ENCODE measurements at regions not wholly inside any gene's neighbourhood (a gene's known extent, or its start where the extent isn't known, plus 50 kb on each side); places are given as distances from the start of the nearest gene placed in this dataset.

GRCh38 chr6:90928051-90928450, 341.2 kb upstream of the MAP3K7 start:
- DNase-seq, result no peak

DNA sequence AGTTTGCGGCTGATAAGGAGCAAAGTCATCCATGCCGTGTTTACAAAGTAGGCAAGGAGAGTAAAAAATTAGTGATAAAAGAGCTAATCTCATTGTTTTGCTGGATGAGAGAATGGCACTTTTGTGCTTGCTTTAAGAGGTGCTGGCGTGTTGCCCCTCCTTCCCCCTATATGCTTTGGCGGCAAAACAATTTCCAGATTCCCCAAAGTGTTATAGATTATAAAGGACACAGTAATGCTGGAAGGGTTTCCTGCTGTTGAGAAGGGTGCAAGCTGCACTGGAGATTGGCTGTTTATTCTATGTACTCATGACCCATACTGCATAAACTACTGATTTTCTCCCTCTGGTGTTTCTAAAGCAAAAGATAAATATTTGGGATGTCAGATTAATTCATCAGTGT, 338.9 kb upstream of the MAP3K7 start:
- DNase-seq, result no peak

DNA sequence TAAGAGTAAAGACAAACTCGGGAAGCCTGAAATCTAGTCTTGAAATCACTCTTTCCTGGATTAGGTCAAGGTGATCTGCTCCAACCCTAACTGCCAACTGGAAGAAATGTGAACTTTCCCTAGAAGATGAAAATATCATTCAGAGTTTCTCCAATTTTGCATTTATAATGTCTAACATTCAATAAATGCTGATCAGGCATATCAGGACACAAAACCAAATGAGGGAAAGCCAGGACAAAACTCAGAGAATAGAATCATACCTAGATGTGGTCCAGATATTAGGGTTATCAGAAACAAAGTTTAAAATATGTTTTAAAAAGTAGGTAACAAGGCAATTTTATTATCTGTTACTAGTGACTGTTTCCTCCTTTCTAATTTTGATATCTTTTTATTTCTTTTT, 335.5 kb upstream of the MAP3K7 start:
- DNase-seq, result no peak

DNA sequence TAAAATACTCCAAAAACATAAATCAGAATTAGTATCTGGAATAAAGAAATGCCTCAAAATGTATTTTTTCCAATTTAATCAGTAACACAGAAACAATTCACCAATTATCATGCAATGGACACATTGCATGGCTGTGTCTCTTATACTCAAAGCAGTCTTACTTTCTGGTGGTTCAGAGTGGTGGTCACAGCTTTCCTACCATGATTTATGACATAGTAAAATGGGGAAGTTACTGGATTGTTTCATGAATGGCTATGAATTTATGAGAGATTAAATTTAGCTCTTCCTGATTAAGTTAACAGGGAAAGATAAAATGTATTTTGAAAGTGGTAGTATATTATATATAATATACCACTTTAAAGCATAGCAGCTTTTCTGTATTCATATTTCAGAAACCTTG, 331.5 kb upstream of the MAP3K7 start:
- DNase-seq, result no peak

DNA sequence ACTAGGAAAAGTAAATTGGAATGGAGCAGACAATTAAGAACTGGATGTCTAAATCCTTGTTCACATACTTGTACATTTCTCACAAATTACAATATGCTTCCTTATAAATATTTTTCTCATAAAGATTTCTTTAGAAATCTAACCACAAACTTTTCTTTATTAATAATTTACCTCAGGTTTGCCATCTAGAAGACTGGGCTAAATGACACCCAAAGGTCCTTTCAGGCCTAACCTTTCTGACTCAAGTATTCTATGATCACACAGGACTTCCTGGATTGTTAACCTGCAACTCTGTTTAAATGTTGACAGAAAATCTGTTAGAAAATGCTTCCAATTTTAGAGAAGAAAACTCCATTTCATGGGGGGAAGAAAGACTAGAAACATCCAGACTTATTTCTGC, 330.5 kb upstream of the MAP3K7 start:
- DNase-seq, result no peak

DNA sequence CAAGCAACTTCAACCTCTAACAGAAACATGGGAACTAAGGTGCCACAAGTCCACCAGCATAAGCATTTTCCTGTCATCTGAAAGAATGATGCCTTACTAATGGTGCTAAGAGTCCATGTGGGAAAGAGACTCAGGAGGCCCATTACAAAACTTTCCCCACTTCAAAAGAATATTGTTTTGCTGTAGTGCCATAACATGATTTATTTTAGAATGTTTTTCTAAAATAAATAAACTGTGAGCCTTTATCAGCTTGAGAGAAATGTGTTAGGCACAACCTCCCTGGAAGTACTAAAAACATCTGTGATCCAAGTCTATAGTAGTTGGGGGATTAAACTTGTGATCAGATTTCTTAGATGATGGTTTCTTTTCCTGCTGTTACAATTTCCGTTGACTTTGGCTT, 330.1 kb upstream of the MAP3K7 start:
- DNase-seq, result no peak

- no peak for DNase-seq
Measured at GRCh38 chr6:90915224-90915915, 328.5 kb upstream of the MAP3K7 start.

- no peak for DNase-seq
Measured at GRCh38 chr6:90914312-90914711, 327.4 kb upstream of the MAP3K7 start.

GRCh38 chr6:90913266-90913960, 326.5 kb upstream of the MAP3K7 start:
- no peak for DNase-seq

- no peak for DNase-seq
Measured at GRCh38 chr6:90911642-90912041, 324.8 kb upstream of the MAP3K7 start.

GRCh38 chr6:90910893-90911292, 324.0 kb upstream of the MAP3K7 start:
- no peak for DNase-seq

DNA sequence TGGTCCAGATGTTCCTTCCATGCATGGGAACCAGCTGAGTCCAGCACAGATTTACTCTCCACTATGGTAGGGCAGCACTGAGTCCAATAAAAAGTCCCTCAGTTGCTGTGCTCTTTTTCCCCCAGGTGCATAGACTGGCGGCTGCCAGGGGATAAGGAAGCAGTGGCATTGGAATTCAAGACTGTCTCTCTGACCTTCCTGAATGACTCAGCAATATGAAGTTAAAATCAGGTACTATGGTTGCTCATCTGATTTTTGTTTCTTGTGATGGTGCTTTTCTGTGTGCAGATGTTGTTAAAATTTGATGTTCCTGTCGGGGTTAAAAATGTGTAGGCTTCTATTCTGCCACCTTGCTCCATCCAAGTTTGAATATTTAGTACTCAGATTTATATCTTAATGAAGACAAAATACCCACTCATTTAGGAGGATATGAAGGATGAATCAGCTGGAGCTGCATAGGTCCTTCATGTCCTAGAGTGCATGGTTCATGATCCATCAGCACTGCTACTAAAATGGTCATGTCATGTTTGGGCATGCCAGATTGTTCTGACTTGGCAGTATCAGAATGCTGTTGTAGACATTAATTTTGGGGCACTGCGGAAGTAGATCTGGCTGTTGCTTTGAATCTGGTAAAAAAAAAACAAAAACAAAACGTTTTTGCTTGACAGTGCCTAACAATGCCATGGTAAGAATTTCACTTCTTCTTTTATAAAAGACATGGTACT, 321.2 kb upstream of the MAP3K7 start:
- DNase-seq, result no peak

- DNase-seq, result no peak
Measured at GRCh38 chr6:90905351-90905750, 318.5 kb upstream of the MAP3K7 start.

GRCh38 chr6:90900034-90900433, 313.2 kb upstream of the MAP3K7 start:
- DNase-seq, result no peak

- DNase-seq, result no peak
Measured at GRCh38 chr6:90898763-90899162, 311.9 kb upstream of the MAP3K7 start.

DNA sequence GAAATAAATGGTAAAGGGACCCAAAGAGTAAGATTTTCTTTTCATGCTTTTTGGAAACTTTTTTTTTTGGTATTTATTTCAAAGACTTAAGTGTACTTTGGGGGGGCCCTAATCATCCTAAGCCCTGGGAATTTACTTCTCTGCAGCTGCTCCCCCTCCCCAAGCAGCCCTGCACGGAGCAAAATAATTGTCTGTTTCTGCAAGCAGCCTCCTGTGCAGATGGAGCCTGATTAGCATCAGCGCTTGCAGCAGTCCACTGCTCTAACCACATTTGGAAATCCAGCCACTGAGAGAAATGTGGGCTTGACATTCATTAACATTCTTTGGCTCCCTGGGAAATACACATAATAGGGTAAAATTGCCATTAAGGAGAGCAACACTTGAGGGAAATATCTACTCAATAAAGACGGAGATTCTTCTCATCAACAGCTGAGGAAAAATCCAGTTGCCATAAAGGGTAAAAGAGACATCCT, 309.2 kb upstream of the MAP3K7 start:
- DNase-seq, result no peak

DNA sequence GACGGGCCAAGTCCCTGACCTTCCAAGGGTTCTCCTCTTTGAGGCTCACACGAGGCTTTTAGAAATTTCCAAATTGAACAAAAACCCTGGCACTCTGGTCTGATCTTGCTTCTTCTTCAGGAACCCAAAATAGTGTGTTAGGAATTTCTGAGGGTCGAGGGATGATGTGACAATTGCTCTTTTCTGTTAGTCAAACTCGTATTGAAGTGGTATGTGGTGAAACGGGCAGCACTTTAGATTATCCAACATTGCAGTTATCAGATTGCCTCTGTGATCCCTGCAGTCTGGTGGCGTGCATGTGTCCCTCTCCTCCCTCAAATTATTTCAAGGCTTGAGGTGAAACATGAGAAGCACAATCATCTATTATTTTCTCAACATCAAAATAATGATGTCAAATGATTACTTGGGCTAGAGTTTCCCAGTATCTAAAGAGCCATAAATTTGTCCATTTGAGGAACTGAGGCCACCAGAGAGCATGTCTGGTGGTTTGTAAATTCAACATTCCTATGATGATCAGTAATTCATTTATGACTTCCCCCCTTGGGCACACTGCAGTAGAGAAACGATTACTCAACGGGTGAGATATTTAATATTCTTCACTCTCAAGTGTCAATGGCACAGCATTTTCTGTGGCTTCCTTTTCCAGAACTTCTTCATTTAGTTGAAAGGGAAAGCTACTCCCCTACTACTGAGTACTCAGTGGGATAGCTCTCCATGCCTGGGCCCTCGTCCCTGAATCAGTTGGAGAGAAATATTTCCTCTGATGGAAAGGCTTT, 308.6 kb upstream of the MAP3K7 start:
- DNase-seq, result no peak

- DNase-seq, result no peak
Measured at GRCh38 chr6:90894285-90895130, 307.6 kb upstream of the MAP3K7 start.

- no peak for DNase-seq
Measured at GRCh38 chr6:90893400-90893799, 306.5 kb upstream of the MAP3K7 start.

- no peak for DNase-seq
Measured at GRCh38 chr6:90892271-90892670, 305.4 kb upstream of the MAP3K7 start.

DNA sequence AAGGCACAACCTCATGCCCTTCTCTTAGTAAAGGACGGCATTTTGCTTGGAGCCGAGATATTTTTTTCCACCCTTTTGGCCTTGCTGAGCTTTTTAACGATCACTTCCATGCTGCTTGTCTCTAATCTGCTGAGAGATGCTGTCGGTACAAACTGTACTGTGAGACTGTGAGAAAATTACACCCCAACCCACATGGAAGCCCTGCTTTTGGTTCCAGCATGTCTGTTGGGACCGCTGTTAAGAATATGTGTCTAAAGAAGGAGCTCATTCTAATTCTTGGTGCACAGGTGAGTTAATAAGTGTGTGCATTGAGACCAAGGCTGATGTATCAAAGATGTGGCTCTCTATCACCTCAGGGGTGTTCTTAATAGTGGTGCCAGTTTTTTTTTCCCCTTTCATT, 304.5 kb upstream of the MAP3K7 start:
- DNase-seq, result no peak

DNA sequence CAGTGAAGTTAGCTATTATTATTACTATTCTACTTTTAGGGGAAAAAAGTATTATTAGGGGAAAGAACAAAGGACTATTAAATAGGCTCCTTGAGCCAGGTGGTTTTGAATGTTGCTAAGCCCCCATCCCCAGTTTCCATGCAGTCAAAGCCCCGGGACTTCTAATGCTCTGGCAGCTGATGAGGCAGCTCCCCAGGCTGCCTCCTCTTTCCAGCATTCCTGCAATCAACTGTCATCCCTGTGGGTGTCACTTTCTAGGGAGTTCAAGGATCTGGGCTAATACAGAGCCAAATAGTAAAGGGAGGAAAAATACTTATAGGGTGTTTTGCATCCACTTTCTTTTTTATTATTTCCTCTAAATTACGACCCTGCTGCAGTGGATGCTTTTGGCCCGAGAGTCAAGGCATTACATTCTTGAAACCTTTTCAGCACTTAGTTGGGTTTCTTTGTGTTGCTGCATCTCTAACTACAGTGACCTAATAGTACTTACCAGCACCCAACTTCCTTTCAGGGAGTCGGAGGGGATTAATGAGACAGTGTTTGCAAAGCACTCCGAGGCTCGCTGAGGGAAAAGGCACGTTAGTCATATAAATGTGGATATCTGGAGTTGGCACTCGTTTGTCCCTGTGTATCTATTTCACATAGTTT, 303.9 kb upstream of the MAP3K7 start:
- no peak for DNase-seq
